ENCODE measurements at regions not wholly inside any gene's neighbourhood (a gene's known extent, or its start where the extent isn't known, plus 50 kb on each side); places are given as distances from the start of the nearest gene placed in this dataset.

DNA sequence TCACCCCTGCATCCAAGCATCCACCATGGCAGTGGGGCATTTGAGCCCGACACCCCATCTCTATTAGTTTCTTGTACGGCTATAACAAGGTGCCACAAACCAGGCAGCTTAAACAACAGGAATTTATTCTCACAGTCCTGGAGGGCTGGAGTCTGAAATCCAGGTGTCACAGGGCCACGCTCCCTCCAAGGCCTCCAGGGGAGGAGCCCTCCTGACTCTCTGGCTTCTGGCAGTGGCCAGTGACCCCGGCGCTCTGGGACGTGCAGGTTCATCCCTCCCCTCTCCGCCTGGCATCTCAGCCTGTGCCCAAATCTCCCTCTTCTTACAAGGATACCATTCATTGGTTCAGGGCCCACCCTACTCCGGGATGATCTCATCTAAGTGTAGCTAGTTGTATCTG is 394.5 kb upstream of the IRX1 start (continued):
- TF ChIP-seq, protein P1, sequence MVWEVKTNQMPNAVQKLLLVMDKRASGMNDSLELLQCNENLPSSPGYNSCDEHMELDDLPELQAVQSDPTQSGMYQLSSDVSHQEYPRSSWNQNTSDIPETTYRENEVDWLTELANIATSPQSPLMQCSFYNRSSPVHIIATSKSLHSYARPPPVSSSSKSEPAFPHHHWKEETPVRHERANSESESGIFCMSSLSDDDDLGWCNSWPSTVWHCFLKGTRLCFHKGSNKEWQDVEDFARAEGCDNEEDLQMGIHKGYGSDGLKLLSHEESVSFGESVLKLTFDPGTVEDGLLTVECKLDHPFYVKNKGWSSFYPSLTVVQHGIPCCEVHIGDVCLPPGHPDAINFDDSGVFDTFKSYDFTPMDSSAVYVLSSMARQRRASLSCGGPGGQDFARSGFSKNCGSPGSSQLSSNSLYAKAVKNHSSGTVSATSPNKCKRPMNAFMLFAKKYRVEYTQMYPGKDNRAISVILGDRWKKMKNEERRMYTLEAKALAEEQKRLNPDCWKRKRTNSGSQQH (CRISPR knock-in tag; IDR thresholded peaks at IDR 0.05), result no peak

DNA sequence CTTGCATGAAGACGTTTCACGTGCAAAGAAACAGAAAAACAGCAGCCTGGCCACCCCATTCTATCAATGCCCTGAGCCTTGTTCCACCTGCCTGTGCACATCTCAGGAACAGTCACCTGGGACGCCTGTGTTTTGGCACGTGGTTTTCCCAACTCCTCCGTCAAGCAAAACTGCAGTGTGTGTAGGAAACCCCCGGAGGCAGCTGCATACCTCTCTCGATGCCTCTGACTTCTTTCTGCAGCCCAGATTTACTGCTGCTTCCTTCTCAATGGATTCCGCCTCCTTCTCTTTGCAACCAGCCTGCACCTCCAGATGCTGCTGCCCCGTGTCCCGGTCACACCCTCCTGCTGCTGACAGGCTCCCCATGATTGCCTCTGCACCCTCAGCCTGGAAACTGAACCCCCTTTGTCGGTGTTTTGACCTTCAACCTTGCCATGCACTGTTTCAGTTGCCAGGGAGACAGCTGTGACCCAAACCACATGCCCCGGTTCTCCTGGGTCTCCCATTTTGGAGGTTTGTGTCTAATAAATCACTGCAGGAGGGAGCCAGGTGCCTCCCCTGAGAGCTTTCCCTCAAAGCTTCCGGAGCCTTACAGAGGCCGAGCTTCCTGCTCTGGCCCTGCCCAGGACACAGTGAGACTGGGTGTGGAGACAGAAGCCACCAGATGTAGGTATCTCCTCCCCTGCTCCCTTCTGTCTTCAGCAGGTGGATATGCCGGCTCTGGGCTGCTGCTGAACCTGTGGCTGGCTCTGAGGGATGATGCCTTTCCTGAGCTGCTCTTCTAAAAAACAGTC is 395.5 kb upstream of the IRX1 start:
- ChIA-PET CTCF (ENCODE audit: low intra/inter-chr PET ratio) (no interaction called here), POLR2A (interaction anchor here (1.0 kb wide), 1 partner anchor 47 kb away, joined by 4 read pairs; no protein-coding TSS in a partner anchor)
- Histone ChIP-seq H3K9me3 (replicated peaks; ENCODE audit: control insufficient read depth, insufficient read depth, low read depth, low read length) (no peaks in the 10 kb centered on the region), H4K20me1 (replicated peaks; ENCODE audit: control insufficient read depth, insufficient read depth, low read length) (peaks cover under 1% of the 10 kb centered on the region; the same call in 1 of the 2 replicates), H3K36me3 (ENCODE audit: control insufficient read depth, insufficient read depth, low read length) (no peaks in the 10 kb centered on the region), H3K27ac (ENCODE audit: extremely low read depth, low read depth, low read length) (no peak overlapping the region), H3K79me2 (ENCODE audit: control insufficient read depth, insufficient read depth, low read length) (no peaks in the 10 kb centered on the region), H3K4me2 (ENCODE audit: insufficient read depth, low read length) (no peak overlapping the region), H3K9ac (ENCODE audit: insufficient read depth in 1 of 2, low read depth in 2 of 2, low read length in 2 of 2) (no peak overlapping the region), H3K4me1 (replicated peaks in 1 of 2; ENCODE audit: control insufficient read depth in 2 of 2, insufficient read depth in 2 of 2, low read length in 2 of 2) (no peaks in the 10 kb centered on the region), H3K27me3 (ENCODE audit: control insufficient read depth in 2 of 2, insufficient read depth in 2 of 2, low read length in 2 of 2) (peaks cover 12 to 43% of the 10 kb centered on the region in 2 experiments; a peak in 4 of 5 replicates), H3K4me3 (no peak overlapping the region), H2AFZ (ENCODE audit: low read depth, low read length) (no peak overlapping the region), H3K9me1 (ENCODE audit: control insufficient read depth, insufficient read depth, low read length) (no peaks in the 10 kb centered on the region)
- DNase-seq (ENCODE audit: extremely low read depth in 1 of 4, low spot score in 3 of 4) (no peak), FAIRE-seq (no peak), ATAC-seq (no peak)
- WGBS (ENCODE audit: insufficient coverage, low coverage, missing lambda C conversion rate), result 0% methylated on average over 15 of the region's 15 CpGs
- in situ Hi-C loops (cut with MboI) (no loop called here), intact Hi-C loops (cut with micrococcal nuclease) (no loop called here)
- no TSS peak for BruUV-seq (replicated peaks)
- TF ChIP-seq HMG20A (CRISPR knock-in tag; conservative IDR thresholded peaks at IDR 0.05), result no peak
- TF ChIP-seq FUS (optimal IDR thresholded peaks at IDR 0.05; ENCODE audit: low read depth, low read length), result no peak
- TF ChIP-seq ZNF217 (CRISPR knock-in tag; IDR thresholded peaks at IDR 0.05), result no peak
- TF ChIP-seq, protein P2, sequence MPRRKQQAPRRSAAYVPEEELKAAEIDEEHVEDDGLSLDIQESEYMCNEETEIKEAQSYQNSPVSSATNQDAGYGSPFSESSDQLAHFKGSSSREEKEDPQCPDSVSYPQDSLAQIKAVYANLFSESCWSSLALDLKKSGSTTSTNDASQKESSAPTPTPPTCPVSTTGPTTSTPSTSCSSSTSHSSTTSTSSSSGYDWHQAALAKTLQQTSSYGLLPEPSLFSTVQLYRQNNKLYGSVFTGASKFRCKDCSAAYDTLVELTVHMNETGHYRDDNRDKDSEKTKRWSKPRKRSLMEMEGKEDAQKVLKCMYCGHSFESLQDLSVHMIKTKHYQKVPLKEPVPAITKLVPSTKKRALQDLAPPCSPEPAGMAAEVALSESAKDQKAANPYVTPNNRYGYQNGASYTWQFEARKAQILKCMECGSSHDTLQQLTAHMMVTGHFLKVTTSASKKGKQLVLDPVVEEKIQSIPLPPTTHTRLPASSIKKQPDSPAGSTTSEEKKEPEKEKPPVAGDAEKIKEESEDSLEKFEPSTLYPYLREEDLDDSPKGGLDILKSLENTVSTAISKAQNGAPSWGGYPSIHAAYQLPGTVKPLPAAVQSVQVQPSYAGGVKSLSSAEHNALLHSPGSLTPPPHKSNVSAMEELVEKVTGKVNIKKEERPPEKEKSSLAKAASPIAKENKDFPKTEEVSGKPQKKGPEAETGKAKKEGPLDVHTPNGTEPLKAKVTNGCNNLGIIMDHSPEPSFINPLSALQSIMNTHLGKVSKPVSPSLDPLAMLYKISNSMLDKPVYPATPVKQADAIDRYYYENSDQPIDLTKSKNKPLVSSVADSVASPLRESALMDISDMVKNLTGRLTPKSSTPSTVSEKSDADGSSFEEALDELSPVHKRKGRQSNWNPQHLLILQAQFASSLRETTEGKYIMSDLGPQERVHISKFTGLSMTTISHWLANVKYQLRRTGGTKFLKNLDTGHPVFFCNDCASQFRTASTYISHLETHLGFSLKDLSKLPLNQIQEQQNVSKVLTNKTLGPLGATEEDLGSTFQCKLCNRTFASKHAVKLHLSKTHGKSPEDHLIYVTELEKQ (CRISPR knock-in tag; IDR thresholded peaks at IDR 0.05), result no peak
- no peak for TF ChIP-seq TOE1 (IDR thresholded peaks at IDR 0.05; ENCODE audit: borderline replicate concordance)
- TF ChIP-seq TOE1 (CRISPR knock-in tag; IDR thresholded peaks at IDR 0.05; ENCODE audit: borderline replicate concordance, low read depth), result no peak
- no peak for TF ChIP-seq SRSF1 (IDR thresholded peaks at IDR 0.05; ENCODE audit: low read depth, low read length)
- TF ChIP-seq, protein P3, sequence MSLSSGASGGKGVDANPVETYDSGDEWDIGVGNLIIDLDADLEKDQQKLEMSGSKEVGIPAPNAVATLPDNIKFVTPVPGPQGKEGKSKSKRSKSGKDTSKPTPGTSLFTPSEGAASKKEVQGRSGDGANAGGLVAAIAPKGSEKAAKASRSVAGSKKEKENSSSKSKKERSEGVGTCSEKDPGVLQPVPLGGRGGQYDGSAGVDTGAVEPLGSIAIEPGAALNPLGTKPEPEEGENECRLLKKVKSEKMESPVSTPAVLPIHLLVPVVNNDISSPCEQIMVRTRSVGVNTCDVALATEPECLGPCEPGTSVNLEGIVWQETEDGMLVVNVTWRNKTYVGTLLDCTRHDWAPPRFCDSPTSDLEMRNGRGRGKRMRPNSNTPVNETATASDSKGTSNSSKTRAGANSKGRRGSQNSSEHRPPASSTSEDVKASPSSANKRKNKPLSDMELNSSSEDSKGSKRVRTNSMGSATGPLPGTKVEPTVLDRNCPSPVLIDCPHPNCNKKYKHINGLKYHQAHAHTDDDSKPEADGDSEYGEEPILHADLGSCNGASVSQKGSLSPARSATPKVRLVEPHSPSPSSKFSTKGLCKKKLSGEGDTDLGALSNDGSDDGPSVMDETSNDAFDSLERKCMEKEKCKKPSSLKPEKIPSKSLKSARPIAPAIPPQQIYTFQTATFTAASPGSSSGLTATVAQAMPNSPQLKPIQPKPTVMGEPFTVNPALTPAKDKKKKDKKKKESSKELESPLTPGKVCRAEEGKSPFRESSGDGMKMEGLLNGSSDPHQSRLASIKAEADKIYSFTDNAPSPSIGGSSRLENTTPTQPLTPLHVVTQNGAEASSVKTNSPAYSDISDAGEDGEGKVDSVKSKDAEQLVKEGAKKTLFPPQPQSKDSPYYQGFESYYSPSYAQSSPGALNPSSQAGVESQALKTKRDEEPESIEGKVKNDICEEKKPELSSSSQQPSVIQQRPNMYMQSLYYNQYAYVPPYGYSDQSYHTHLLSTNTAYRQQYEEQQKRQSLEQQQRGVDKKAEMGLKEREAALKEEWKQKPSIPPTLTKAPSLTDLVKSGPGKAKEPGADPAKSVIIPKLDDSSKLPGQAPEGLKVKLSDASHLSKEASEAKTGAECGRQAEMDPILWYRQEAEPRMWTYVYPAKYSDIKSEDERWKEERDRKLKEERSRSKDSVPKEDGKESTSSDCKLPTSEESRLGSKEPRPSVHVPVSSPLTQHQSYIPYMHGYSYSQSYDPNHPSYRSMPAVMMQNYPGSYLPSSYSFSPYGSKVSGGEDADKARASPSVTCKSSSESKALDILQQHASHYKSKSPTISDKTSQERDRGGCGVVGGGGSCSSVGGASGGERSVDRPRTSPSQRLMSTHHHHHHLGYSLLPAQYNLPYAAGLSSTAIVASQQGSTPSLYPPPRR (CRISPR knock-in tag; IDR thresholded peaks at IDR 0.05; ENCODE audit: borderline replicate concordance), result no peak
- no peak for TF ChIP-seq ZNF41 (CRISPR knock-in tag; conservative IDR thresholded peaks at IDR 0.05)
